ENCODE measurements at regions not wholly inside any gene's neighbourhood (a gene's known extent, or its start where the extent isn't known, plus 50 kb on each side); places are given as distances from the start of the nearest gene placed in this dataset.

GRCh38 chr5:77948476-77948875, 172.3 kb upstream of the TBCA start:
- no peak for DNase-seq (ENCODE audit: low read depth in 2 of 2)

GRCh38 chr5:77947041-77947428, 170.9 kb upstream of the TBCA start:
- DNase-seq (ENCODE audit: low read depth in 2 of 2), result no peak

GRCh38 chr5:77946381-77947040, 170.4 kb upstream of the TBCA start:
- DNase-seq (ENCODE audit: low read depth in 2 of 2), result no peak

- no peak for DNase-seq (ENCODE audit: low read depth in 2 of 2)
Measured at GRCh38 chr5:77945874-77946273, 169.7 kb upstream of the TBCA start.

GRCh38 chr5:77944757-77945340, 168.7 kb upstream of the TBCA start:
- no peak for DNase-seq (ENCODE audit: low read depth in 2 of 2)

- no peak for DNase-seq (ENCODE audit: low read depth in 2 of 2)
Measured at GRCh38 chr5:77943851-77944250, 167.7 kb upstream of the TBCA start.

- DNase-seq (ENCODE audit: low read depth in 2 of 2), result no peak
Measured at GRCh38 chr5:77942578-77943239, 166.6 kb upstream of the TBCA start.

GRCh38 chr5:77937015-77937908, 161.1 kb upstream of the TBCA start:
- DNase-seq (ENCODE audit: low read depth in 2 of 2), result no peak

GRCh38 chr5:77936365-77936693, 160.2 kb upstream of the TBCA start:
- no peak for DNase-seq (ENCODE audit: low read depth in 2 of 2)

- peak in 1 of 2 donors; percentile 1 for DNase-seq (ENCODE audit: low read depth in 2 of 2)
Measured at GRCh38 chr5:77935506-77936364, 159.6 kb upstream of the TBCA start.

- no peak for DNase-seq (ENCODE audit: low read depth in 2 of 2)
Measured at GRCh38 chr5:77928776-77929300, 152.7 kb upstream of the TBCA start.

GRCh38 chr5:77926337-77926736, 150.2 kb upstream of the TBCA start:
- no peak for DNase-seq (ENCODE audit: low read depth in 2 of 2)

- no peak for DNase-seq (ENCODE audit: low read depth in 2 of 2)
Measured at GRCh38 chr5:77925503-77925902, 149.4 kb upstream of the TBCA start.

- no peak for DNase-seq (ENCODE audit: low read depth in 2 of 2)
Measured at GRCh38 chr5:77924081-77924480, 147.9 kb upstream of the TBCA start.

GRCh38 chr5:77923666-77924065, 147.5 kb upstream of the TBCA start:
- DNase-seq (ENCODE audit: low read depth in 2 of 2), result no peak

- DNase-seq (ENCODE audit: low read depth in 2 of 2), result no peak
Measured at GRCh38 chr5:77921094-77921768, 145.1 kb upstream of the TBCA start.

- no peak for DNase-seq (ENCODE audit: low read depth in 2 of 2)
Measured at GRCh38 chr5:77920359-77921058, 144.4 kb upstream of the TBCA start.

- no peak for DNase-seq (ENCODE audit: low read depth in 2 of 2)
Measured at GRCh38 chr5:77915346-77915745, 139.2 kb upstream of the TBCA start.

GRCh38 chr5:77912721-77913120, 136.6 kb upstream of the TBCA start:
- no peak for DNase-seq (ENCODE audit: low read depth in 2 of 2)

GRCh38 chr5:77910602-77911188, 134.6 kb upstream of the TBCA start:
- DNase-seq (ENCODE audit: low read depth in 2 of 2), result no peak
